HG02885 (cell line): ENCODE measurements at regions not wholly inside any gene's neighbourhood (a gene's known extent, or its start where the extent isn't known, plus 50 kb on each side); places are given as distances from the start of the nearest gene placed in this dataset.

Source experiments
- ATAC-seq: cut with Tn5 transposase; IDR thresholded peaks from one replicate; pipeline ENCODE4 v1.9.1; 2021; ENCODE audit warnings: mild to moderate bottlenecking; ENCODE audit not compliant: unreplicated experiment, poor library complexity

DNA sequence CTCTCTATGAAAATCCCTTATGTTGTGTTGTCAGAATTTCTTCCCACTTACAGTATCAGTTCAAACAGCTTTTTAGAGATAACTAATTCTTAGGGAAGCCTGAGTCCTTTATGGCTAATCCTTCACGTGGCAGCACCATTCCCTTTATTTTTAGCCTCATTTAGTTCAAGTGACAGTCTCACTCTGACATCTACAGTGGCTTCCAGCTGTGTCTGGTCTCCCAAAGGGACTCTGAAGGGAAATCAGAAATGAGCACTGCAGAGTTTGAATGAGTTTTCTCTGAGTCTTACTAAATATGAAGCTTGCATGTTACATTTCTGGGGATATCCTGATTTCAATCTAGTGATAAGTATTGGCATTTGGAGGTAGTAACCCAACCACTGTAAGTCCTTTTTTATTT lies 1104.1 kb downstream of the CDH11 start:
- ATAC-seq: no peak

DNA sequence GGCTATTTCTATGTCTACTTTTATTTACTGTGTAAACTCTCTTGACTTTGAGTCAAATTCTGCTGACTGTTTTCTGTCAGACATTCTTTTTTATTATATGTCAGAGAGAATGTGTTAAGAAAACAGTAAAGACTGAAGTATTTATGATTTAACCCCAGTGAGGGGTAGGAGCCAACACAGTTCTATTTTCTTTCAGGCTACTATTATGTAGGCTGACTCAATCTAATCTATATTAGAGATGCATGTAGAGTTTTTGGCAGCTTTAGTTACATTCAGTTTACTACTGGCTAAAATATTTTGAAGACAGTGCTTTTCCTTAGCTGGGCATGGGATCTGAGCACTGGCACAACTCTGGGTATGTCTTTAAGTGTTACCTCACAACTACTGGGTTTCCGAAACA lies 1108.0 kb downstream of the CDH11 start:
- no peak for ATAC-seq

DNA sequence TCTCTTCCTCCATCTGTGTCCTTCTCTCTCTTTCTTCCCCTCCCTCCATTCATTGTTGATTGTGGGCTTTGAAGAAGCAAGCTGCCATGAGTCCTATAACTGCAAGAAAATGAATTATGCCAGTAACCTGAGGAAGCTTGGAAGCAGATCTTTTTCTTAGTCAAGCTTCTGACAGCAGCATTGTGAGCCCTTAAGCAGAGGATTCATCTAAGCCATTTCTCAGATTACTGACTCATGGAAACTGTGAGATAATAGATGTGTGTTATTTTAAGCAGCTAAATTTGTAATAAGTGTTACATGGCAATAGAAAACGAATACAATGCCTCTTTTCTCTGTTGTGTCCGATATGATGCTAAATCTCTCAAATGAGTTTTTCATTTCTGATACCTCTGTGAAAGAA lies 1109.7 kb downstream of the CDH11 start:
- ATAC-seq: no peak

DNA sequence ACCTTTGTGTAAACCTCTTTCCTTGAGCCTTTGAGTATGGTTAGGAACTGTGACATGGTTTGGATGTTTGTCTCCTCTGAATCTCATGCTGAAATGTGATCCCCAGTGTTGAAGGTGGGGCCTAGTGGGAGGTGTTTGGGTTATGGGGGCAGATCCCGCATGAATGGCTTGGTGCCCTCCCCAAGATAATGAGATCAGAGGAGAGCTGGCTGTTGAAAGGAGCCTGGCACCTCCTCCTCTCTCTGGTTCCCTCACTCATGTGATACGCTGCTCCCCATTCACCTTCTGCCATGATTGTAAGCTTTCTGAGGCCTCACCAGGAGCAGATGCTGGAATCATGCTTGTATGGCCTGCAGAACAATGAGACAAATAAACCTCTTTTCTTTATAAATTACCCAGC lies 1110.2 kb downstream of the CDH11 start:
- ATAC-seq: no peak

DNA sequence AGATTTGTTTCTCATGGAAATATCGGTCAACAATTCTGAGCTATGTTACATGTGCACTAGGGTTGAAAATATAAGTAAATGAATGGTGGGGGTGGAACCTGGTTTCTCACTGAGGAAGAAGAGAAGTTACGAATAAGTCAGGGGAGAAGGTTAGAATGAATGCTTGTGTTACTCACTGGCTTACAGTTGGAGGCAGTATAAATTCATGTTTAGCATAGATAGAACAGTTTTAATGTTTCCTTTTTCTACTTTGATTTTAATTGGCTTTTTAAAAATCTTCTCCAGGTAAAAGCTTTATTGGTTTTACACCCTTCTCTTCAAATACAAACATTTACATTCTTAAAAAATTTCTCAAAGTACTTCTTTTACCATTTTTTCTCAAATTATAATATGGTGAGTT lies 1113.7 kb downstream of the CDH11 start:
- no peak for ATAC-seq

DNA sequence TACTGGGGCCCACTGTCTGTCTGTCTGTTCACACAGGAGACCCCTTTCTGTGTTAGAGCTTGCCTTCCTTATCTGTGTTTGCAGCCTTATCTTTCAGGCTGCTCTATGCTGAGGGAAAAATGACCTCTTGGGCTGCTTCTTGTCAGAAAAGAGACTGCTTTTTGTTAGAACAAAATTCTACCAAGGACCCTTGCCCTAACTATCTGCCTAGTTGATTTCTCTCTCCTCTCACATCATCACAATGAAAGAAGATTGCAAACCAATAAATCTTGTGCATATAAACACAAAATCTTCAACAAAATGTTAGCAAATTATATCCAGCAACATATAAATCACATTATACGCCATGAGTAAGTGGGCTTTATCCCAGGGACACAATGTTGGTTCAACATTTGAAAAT lies 1117.7 kb downstream of the CDH11 start:
- ATAC-seq: no peak

DNA sequence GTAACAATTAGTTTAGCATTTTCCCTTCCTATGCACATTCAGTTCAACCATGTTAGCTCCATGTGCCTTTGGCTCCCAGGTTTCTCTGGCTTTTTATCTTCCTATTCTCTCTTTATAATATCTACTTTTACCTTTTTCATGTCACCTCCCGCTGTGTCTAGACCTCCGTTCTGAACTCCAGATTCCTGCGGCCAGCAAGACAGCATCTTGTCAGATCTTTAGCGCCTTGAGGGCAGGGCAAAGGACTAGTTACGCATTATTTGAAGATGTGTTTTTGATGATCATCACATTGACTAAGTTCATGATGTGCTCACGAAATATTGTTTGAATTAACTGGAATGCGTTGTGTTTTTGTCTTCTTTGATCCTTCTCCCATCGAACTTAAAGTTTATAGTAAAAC lies 1126.8 kb downstream of the CDH11 start:
- ATAC-seq: no peak

DNA sequence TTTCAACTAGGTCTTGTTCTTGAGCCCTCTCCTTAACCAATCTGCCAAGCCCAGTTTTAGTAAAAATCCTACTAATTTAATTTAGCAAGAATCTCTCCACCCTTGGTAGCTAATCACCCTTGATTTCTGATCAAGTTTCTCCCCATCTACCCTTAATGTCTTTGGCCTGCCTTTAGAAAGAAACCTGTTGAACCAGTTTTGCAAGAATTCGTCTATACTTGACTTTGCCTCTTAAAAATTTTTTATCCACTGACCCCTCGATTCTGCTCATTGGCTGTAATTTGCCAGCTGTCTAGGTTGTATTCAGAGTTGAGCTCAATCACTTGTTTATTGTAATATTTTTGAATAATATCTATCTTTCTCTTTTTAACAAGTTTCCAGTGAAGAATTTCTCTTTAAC lies 1138.5 kb downstream of the CDH11 start:
- ATAC-seq: no peak

DNA sequence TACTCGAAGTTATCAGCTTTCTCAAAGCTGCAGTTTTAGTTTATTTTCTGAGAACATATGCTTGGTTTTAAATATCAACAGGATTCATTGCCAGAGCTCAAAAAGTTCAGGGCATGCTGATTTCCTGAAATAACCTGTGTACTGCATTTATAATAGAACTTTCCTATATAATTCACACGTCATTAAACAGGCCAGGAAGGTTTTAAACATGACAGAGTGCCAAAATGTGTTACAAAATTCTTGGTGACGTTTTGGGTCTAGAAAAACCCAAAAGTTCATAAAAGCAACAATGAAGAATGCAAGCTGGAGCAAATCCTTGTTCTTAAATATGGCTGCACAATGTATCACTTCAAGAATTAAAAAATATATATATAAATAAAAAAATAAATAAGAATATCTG lies 1139.1 kb downstream of the CDH11 start:
- ATAC-seq: no peak

DNA sequence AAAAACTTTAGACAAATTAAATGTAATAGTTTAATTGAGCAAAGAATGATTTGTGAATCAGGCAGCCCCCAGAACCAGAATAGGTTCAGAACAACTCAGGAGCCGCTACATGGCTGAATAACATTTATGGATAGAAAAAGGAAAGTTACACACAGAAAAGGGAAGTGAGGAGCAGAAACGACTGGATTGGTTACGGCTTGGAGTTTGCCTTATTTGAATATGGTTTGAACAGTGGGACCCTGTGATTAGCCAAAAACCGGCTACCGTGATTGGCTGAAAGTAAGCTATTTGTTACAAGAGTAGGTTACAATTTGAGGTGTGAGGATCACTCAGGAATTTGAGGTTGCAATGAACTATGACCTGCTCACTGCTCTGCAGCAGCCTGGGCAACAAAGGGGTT lies 1139.8 kb downstream of the CDH11 start:
- no peak for ATAC-seq

DNA sequence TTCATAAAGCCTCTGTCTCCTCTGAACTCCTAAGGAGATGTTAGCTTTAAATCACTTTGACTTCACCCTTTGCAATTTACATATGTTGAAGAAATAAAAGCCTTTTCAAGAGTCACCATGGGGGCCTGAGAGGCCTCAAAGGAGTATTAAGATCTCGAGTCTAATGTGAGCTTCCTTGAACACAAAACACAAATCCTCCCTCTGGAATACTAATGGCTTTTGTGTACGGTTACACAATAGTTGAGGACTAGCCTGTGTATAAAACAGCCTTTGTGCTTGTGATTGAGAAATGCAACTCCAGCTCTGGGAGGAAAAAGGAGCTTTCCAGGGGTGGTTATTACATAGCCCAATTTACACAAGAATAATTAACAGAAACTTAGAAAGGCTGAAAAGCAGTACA lies 1140.2 kb downstream of the CDH11 start:
- no peak for ATAC-seq

DNA sequence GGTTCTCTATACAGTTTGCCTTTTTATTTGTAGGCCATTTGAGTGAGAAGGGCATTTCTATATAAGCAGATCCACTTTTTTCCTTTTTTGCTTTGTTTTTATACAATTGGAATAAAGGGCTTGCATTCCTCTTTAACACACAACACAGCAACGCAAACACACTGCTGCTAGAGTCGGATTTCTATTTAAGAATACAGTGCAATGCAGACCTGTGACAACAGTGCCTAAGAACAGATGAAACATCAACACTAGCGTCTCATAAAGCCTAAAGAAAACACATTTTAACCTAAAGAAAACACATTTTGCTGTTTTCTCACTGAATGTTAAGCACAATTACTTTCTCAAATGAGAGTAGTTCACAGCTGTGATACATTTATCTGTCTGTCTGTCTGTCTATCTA lies 1141.1 kb downstream of the CDH11 start:
- no peak for ATAC-seq

DNA sequence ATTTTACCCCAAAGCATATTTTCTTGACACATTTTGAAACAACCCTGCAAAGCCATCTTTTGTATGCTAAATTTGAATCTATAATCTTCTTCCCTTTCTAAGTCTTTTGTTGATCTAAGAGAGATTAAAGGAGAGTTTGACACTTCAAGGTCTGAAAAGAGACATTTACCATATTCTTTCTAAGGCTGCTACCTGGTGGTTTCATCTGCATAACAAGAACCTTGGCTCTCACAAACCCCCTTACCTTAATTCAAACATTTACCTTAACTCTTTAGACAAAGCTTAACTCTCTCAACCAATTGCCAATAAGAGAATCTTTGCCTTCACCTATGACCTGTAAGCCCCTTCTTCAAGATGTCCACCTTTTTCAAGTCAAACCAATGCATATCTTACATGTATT lies 1143.6 kb downstream of the CDH11 start:
- ATAC-seq: no peak

DNA sequence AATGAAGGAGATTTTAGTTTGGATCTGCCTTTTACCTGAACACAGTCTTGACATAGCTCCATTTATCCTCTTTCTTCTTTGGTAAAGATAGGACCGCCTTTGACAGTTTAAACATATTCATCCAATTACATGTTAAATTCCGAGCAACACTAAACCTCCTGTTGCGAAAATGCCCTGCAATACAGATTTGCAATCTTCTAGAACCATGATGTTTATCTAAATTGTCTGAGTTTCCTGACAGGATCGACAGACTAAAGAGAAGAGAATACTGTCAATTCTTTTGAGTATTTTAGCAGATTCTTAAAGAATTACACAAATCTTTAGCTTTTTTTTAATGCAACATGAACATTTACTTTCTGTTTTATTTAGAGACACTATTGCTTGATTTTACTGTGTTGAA lies 1145.5 kb downstream of the CDH11 start:
- no peak for ATAC-seq

DNA sequence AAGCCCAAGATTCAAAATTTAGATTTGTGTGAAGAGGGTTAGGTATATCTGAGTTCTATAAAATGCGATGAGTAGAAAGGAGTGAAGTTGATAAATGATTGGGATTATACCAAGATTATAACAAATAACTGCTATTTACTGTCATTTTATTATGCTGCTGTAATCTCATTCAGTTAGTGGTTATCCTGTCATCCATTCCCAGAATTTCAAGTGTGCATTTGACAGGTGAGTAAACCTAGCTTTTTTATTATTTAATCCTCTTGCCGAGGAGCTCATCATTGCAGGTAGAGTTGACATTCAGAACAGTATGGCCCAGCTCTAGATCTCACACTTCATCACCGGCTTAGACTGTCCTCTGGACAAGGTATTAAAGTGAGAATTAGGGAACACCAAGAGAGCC lies 1146.2 kb downstream of the CDH11 start:
- no peak for ATAC-seq

DNA sequence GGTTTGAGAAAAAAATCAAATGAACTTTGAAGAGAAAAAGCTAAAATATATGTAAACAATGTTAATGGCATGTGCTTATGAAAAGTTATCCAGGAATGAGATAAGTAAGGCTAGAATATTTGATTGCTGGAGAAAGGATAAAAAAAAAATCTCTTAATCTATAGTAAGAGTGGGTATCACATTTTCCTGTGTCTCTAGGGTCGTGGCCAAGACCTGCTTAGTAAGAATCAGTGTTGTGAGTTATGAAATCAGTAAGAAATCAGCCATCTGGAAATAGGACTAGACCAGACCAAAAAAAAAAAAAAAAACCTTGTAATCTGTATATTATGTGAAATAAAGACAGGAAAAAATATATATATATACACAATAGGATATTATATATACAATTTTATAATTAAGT lies 1153.9 kb downstream of the CDH11 start:
- ATAC-seq: no peak

DNA sequence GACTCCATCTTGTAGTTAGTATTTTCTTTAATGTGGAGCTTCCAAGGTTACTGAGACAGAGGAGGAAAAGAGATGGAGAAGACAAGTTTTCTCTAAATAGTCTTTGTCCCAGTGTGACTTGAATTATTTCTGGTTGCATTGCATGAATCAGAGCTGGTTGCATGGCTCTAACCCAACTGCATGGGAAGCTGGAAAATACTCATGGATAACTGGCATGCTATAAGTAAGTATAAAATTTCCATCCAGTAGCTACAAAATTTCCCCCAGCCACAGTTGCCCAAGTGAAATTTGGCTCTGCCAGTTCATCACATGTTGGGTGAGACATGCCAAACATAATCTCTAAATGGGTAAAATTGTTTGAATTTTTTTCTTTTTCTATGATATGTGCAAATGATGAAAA lies 1161.5 kb downstream of the CDH11 start:
- no peak for ATAC-seq

DNA sequence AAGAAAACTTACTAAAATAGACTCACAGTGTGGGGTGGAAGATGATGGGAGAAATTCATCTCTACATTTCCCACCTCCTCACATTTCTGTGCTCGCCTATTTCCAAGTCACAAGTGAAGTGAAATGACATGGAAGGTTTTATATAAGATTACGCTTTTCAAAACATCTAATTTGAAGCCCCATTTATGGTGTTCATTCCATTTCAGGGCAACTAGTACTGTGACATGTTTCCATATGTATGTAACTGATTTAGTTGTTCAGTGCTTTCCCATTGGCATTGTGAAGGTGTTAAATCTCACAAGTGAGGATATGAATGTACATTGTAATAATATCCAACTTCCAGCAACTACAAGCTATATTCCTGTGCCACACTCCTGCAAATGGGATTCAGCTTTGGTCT lies 1174.8 kb downstream of the CDH11 start:
- no peak for ATAC-seq

DNA sequence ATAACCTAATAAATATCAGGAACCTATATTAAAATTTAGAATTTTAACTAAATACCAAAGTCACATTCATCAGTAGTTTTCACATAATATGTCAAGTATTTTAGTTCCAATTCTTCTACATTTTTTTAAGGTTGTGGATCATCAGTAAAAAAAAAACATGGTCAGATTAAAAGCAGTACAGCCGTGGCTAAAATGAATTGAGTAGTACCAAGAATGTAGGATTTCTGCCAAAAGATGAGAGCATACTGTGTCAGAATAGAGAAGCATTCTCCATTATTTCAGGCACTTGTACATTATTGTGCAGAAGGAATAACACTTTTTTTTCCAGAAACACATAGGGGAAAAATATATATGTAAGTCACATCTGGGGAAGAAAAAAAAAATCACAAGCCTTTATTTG lies 1176.1 kb downstream of the CDH11 start:
- ATAC-seq: no peak

DNA sequence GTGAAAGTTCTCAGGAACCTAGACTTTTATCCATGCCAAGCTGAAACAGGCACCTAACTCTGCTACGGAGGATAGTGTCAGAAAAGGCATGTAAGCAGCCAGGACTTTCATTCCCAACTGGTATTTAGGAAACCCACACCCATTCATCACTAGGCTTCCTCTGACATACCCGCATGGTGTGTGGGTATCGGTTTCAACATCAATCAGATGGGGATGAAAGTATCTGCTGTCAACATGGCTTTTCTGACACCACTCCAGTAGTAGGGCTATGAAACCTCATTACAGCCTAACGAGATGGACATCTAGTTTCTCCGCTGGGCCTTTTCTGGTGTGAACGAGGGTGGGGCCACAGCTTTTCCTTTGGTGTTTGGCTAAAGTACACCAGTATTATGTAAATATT lies 1178.3 kb downstream of the CDH11 start:
- ATAC-seq: no peak

DNA sequence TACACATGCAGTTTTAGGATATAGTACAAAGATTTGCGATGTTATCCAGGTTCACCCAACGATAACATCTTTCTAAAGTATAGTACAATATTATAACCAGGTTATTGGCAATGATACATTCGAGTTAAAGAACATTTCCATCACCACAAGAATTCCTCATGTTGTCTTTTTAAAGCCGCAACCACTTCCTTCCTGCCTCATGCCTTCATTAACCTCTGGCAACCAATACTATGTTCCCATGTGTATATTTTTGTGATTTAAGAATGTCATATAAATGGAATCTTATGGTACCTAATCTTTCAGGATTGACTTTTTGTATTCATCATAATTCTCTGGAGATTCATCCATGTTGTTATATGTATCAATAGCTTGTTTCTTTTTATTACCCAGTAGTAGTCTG lies 1183.2 kb downstream of the CDH11 start:
- ATAC-seq: no peak

DNA sequence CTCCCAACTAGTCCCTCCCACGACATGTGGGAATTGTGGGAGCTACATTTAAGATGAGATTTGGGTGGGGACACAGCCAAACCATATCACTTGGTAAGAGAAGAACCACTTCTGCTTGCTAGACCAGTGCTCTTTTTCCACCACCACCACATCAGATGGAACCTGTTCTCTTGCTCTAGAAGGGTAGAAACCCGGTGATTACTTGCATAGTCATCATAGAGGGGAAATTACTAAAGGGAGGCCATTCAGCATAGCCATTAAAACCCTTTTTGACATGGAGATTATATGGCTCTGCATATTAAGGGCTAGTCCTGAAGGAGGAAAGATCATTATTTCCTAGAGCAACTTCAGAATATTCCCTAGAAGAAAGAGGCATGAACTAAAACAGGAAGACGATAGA lies 1188.0 kb downstream of the CDH11 start:
- no peak for ATAC-seq

DNA sequence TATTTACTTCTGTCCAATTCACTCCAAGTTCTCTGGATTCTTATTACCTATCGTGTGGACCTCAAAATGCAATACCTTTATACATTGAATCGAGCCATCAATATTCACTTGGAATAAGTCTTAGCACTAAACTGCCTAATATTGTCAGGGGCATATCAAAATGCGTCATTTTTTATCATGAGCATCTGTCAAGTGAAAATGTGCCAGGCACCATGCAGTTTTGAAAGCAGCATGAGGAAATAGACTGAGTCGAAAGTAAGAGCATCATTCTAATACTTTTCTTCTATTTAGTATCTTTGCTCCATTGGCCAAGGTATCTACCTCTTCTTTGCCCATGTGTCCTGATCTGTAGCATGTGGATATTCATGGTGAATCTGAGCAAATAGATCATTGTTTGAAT lies 1193.4 kb downstream of the CDH11 start:
- ATAC-seq: no peak

DNA sequence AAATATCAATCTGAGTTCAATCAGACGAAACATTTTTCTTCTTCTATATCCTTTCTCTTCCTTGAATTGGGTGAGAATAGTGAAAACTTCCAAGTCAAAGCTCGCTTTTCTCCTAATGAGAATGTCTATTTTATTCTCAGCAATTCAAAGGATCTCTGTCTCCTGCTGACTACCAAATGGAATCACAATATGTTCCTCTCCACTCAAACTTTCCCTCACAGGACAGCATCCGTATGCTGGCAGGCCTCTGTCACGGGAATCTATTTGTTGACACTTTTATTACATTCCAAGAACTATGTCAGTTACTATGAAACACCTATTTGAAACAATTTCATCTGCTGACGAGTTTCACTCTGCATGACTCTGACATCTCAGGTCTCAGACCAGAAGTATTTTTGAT lies 1196.6 kb downstream of the CDH11 start:
- ATAC-seq: no peak
